ENCODE measurements at regions not wholly inside any gene's neighbourhood (a gene's known extent, or its start where the extent isn't known, plus 50 kb on each side); places are given as distances from the start of the nearest gene placed in this dataset.

DNA sequence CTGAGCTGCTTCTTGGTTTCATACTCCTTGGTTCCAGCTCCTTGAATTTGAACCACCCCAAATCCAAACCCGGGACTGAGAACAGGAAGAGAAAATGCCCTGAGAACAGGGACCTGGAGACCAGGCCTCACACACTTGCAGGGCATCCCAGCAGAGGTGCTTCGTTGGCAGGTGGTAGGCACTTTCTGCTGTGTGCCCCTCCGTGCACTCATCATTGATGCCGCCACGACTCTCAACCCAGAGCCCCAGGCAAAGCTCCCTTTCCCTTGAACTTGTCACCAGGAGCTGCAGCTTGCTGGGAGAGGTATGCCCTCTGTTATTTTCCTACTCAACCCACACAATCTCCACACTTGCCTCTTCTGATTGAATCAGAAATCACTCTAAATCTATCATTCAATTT is 217.8 kb upstream of the IRX1 start:
- TF ChIP-seq, protein P1, sequence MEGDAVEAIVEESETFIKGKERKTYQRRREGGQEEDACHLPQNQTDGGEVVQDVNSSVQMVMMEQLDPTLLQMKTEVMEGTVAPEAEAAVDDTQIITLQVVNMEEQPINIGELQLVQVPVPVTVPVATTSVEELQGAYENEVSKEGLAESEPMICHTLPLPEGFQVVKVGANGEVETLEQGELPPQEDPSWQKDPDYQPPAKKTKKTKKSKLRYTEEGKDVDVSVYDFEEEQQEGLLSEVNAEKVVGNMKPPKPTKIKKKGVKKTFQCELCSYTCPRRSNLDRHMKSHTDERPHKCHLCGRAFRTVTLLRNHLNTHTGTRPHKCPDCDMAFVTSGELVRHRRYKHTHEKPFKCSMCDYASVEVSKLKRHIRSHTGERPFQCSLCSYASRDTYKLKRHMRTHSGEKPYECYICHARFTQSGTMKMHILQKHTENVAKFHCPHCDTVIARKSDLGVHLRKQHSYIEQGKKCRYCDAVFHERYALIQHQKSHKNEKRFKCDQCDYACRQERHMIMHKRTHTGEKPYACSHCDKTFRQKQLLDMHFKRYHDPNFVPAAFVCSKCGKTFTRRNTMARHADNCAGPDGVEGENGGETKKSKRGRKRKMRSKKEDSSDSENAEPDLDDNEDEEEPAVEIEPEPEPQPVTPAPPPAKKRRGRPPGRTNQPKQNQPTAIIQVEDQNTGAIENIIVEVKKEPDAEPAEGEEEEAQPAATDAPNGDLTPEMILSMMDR (conservative IDR thresholded peaks at IDR 0.05; ENCODE audit: low read depth in 2 of 2): no peak
- TF ChIP-seq POLR2AphosphoS5 (IDR thresholded peaks at IDR 0.05; ENCODE audit: low read depth): no peak
- no peak for TF ChIP-seq EZH2 (IDR thresholded peaks at IDR 0.05; ENCODE audit: low read depth, unreplicated experiment)
- TF ChIP-seq EZH2phosphoT487 (IDR thresholded peaks at IDR 0.05; ENCODE audit: unreplicated experiment): no peak
- TF ChIP-seq JUNB (IDR thresholded peaks at IDR 0.05; ENCODE audit: unreplicated experiment): no peak
- no peak for TF ChIP-seq CREB1 (CRISPR knock-in tag; IDR thresholded peaks at IDR 0.05; ENCODE audit: low read depth)
- TF ChIP-seq NANOG (IDR thresholded peaks at IDR 0.05; ENCODE audit: borderline replicate concordance): no peak
- TF ChIP-seq, protein P2, sequence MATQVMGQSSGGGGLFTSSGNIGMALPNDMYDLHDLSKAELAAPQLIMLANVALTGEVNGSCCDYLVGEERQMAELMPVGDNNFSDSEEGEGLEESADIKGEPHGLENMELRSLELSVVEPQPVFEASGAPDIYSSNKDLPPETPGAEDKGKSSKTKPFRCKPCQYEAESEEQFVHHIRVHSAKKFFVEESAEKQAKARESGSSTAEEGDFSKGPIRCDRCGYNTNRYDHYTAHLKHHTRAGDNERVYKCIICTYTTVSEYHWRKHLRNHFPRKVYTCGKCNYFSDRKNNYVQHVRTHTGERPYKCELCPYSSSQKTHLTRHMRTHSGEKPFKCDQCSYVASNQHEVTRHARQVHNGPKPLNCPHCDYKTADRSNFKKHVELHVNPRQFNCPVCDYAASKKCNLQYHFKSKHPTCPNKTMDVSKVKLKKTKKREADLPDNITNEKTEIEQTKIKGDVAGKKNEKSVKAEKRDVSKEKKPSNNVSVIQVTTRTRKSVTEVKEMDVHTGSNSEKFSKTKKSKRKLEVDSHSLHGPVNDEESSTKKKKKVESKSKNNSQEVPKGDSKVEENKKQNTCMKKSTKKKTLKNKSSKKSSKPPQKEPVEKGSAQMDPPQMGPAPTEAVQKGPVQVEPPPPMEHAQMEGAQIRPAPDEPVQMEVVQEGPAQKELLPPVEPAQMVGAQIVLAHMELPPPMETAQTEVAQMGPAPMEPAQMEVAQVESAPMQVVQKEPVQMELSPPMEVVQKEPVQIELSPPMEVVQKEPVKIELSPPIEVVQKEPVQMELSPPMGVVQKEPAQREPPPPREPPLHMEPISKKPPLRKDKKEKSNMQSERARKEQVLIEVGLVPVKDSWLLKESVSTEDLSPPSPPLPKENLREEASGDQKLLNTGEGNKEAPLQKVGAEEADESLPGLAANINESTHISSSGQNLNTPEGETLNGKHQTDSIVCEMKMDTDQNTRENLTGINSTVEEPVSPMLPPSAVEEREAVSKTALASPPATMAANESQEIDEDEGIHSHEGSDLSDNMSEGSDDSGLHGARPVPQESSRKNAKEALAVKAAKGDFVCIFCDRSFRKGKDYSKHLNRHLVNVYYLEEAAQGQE (IDR thresholded peaks at IDR 0.05; ENCODE audit: unreplicated experiment): no peak
- TF ChIP-seq ZNF331 (CRISPR knock-in tag; IDR thresholded peaks at IDR 0.05; ENCODE audit: low read depth): no peak
- TF ChIP-seq, protein P3, sequence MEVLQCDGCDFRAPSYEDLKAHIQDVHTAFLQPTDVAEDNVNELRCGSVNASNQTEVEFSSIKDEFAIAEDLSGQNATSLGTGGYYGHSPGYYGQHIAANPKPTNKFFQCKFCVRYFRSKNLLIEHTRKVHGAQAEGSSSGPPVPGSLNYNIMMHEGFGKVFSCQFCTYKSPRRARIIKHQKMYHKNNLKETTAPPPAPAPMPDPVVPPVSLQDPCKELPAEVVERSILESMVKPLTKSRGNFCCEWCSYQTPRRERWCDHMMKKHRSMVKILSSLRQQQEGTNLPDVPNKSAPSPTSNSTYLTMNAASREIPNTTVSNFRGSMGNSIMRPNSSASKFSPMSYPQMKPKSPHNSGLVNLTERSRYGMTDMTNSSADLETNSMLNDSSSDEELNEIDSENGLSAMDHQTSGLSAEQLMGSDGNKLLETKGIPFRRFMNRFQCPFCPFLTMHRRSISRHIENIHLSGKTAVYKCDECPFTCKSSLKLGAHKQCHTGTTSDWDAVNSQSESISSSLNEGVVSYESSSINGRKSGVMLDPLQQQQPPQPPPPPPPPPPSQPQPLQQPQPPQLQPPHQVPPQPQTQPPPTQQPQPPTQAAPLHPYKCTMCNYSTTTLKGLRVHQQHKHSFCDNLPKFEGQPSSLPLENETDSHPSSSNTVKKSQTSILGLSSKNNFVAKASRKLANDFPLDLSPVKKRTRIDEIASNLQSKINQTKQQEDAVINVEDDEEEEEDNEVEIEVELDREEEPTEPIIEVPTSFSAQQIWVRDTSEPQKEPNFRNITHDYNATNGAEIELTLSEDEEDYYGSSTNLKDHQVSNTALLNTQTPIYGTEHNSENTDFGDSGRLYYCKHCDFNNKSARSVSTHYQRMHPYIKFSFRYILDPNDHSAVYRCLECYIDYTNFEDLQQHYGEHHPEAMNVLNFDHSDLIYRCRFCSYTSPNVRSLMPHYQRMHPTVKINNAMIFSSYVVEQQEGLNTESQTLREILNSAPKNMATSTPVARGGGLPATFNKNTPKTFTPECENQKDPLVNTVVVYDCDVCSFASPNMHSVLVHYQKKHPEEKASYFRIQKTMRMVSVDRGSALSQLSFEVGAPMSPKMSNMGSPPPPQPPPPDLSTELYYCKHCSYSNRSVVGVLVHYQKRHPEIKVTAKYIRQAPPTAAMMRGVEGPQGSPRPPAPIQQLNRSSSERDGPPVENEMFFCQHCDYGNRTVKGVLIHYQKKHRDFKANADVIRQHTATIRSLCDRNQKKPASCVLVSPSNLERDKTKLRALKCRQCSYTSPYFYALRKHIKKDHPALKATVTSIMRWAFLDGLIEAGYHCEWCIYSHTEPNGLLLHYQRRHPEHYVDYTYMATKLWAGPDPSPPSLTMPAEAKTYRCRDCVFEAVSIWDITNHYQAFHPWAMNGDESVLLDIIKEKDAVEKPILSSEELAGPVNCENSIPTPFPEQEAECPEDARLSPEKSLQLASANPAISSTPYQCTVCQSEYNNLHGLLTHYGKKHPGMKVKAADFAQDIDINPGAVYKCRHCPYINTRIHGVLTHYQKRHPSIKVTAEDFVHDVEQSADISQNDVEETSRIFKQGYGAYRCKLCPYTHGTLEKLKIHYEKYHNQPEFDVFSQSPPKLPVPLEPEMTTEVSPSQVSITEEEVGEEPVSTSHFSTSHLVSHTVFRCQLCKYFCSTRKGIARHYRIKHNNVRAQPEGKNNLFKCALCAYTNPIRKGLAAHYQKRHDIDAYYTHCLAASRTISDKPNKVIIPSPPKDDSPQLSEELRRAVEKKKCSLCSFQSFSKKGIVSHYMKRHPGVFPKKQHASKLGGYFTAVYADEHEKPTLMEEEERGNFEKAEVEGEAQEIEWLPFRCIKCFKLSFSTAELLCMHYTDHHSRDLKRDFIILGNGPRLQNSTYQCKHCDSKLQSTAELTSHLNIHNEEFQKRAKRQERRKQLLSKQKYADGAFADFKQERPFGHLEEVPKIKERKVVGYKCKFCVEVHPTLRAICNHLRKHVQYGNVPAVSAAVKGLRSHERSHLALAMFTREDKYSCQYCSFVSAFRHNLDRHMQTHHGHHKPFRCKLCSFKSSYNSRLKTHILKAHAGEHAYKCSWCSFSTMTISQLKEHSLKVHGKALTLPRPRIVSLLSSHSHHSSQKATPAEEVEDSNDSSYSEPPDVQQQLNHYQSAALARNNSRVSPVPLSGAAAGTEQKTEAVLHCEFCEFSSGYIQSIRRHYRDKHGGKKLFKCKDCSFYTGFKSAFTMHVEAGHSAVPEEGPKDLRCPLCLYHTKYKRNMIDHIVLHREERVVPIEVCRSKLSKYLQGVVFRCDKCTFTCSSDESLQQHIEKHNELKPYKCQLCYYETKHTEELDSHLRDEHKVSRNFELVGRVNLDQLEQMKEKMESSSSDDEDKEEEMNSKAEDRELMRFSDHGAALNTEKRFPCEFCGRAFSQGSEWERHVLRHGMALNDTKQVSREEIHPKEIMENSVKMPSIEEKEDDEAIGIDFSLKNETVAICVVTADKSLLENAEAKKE (CRISPR knock-in tag; IDR thresholded peaks at IDR 0.05): no peak
- TF ChIP-seq ZNF114 (CRISPR knock-in tag; IDR thresholded peaks at IDR 0.05): no peak
- no peak for TF ChIP-seq STAT1 (IDR thresholded peaks at IDR 0.05; ENCODE audit: unreplicated experiment)
- TF ChIP-seq, protein P4, sequence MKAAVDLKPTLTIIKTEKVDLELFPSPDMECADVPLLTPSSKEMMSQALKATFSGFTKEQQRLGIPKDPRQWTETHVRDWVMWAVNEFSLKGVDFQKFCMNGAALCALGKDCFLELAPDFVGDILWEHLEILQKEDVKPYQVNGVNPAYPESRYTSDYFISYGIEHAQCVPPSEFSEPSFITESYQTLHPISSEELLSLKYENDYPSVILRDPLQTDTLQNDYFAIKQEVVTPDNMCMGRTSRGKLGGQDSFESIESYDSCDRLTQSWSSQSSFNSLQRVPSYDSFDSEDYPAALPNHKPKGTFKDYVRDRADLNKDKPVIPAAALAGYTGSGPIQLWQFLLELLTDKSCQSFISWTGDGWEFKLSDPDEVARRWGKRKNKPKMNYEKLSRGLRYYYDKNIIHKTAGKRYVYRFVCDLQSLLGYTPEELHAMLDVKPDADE (IDR thresholded peaks at IDR 0.05): no peak
